H9 (cell line): ENCODE measurements at regions not wholly inside any gene's neighbourhood (a gene's known extent, or its start where the extent isn't known, plus 50 kb on each side); places are given as distances from the start of the nearest gene placed in this dataset.

Experiments
- DNase-seq: peaks from one replicate; pipeline ENCODE4 v3.0.0-alpha.2; 2017
- H2AFZ ChIP-seq: one replicate; pipeline ENCODE4 v1.6.1; 2013; ENCODE audit warnings: mild to moderate bottlenecking, low read length, control low read depth, moderate library complexity
- H2AK5ac ChIP-seq: 2 replicates; pipeline ENCODE4 v1.6.1; 2013; ENCODE audit warnings: low read length, control low read depth, mixed read lengths; ENCODE audit not compliant: insufficient read length
- H2BK120ac ChIP-seq: one replicate; pipeline ENCODE4 v1.6.1; 2013; ENCODE audit warnings: low read depth, mild to moderate bottlenecking, low read length, control low read depth, inconsistent platforms; ENCODE audit not compliant: poor library complexity, severe bottlenecking
- H2BK12ac ChIP-seq: 2 replicates; pipeline ENCODE4 v1.6.1; 2013; ENCODE audit warnings: low read length, control low read depth, mixed read lengths, low read depth; ENCODE audit not compliant: insufficient read length
- H2BK15ac ChIP-seq: 2 replicates; pipeline ENCODE4 v1.6.1; 2013; ENCODE audit warnings: low read depth, low read length, control low read depth
- H2BK20ac ChIP-seq: one replicate; pipeline ENCODE4 v1.6.1; 2013; ENCODE audit warnings: low read depth, mild to moderate bottlenecking, low read length, control low read depth, inconsistent platforms; ENCODE audit not compliant: poor library complexity, severe bottlenecking
- H2BK5ac ChIP-seq: 2 replicates; pipeline ENCODE4 v1.6.1; 2013; ENCODE audit warnings: low read length, control low read depth, mixed read lengths; ENCODE audit not compliant: insufficient read length
- H3K14ac ChIP-seq: 2 replicates; pipeline ENCODE4 v1.6.1; 2013; ENCODE audit warnings: low read length, control low read depth; ENCODE audit not compliant: insufficient read depth
- H3K18ac ChIP-seq: 2 replicates; pipeline ENCODE4 v1.6.1; 2013; ENCODE audit warnings: low read depth, mild to moderate bottlenecking, mixed read lengths, low read length, control low read depth; ENCODE audit not compliant: insufficient read length
- H3K23ac ChIP-seq: 2 replicates; pipeline ENCODE4 v1.6.1; 2013; ENCODE audit warnings: low read length, control low read depth, mixed read lengths, low read depth; ENCODE audit not compliant: insufficient read length
- H3K23me2 ChIP-seq: 2 replicates; pipeline ENCODE4 v1.6.1; 2013; ENCODE audit warnings: low read depth, mild to moderate bottlenecking, mixed read lengths, low read length, control low read depth; ENCODE audit not compliant: insufficient read length, poor library complexity, severe bottlenecking
- H3K27ac ChIP-seq: 2 replicates; pipeline ENCODE4 v1.5.1; 2013; ENCODE audit warnings: low read length, control low read depth, mixed read lengths, low read depth; ENCODE audit not compliant: insufficient read length
- H3K27me3 ChIP-seq: 2 replicates; pipeline ENCODE4 v1.6.1; 2013; ENCODE audit warnings: low read length, control low read depth, inconsistent platforms; ENCODE audit not compliant: insufficient read depth
- H3K4ac ChIP-seq: 2 replicates; pipeline ENCODE4 v1.6.1; 2013; ENCODE audit warnings: low read depth, mild to moderate bottlenecking, control low read depth, inconsistent platforms, low read length, moderate library complexity
- H3K4me1 ChIP-seq: 2 replicates; pipeline ENCODE4 v1.6.1; 2013; ENCODE audit warnings: low read length, control low read depth, inconsistent platforms; ENCODE audit not compliant: insufficient read depth
- H3K4me2 ChIP-seq: 2 replicates; pipeline ENCODE4 v1.6.1; 2013; ENCODE audit warnings: low read length, control low read depth, mixed read lengths; ENCODE audit not compliant: insufficient read length, insufficient read depth
- H3K56ac ChIP-seq: 2 replicates; pipeline ENCODE4 v1.6.1; 2013; ENCODE audit warnings: low read depth, mild to moderate bottlenecking, mixed read lengths, low read length, control low read depth; ENCODE audit not compliant: insufficient read length
- H3K79me1 ChIP-seq: 2 replicates; pipeline ENCODE4 v1.6.1; 2013; ENCODE audit warnings: low read depth, mild to moderate bottlenecking, moderate library complexity, low read length, control low read depth, inconsistent platforms; ENCODE audit not compliant: insufficient read depth, poor library complexity, severe bottlenecking
- H3K79me2 ChIP-seq: 2 replicates; pipeline ENCODE4 v1.6.1; 2013; ENCODE audit warnings: low read length, control low read depth, inconsistent platforms; ENCODE audit not compliant: insufficient read depth
- H3K9ac ChIP-seq: 2 replicates; pipeline ENCODE4 v1.6.1; 2013; ENCODE audit warnings: low read length, control low read depth, mixed read lengths; ENCODE audit not compliant: insufficient read length; ENCODE audit errors: extremely low read depth
- H3K9me3 ChIP-seq: one replicate; pipeline ENCODE4 v1.6.1; 2013; ENCODE audit warnings: low read depth, low read length, inconsistent platforms; ENCODE audit not compliant: control insufficient read depth
- H3T11ph ChIP-seq: one replicate; pipeline ENCODE4 v1.6.1; 2013; ENCODE audit warnings: mild to moderate bottlenecking, low read length, control low read depth, inconsistent platforms
- H4K20me1 ChIP-seq: one replicate; pipeline ENCODE4 v1.6.1; 2013; ENCODE audit not compliant: control insufficient read depth, insufficient read length, insufficient read depth
- H4K5ac ChIP-seq: 2 replicates; pipeline ENCODE4 v1.6.1; 2013; ENCODE audit warnings: low read depth, mild to moderate bottlenecking, mixed read lengths, low read length, control low read depth; ENCODE audit not compliant: insufficient read length
- H4K8ac ChIP-seq: replicated peaks from 2 replicates; pipeline ENCODE4 v1.6.1; 2013; ENCODE audit warnings: low read length, control low read depth, mixed read lengths, low read depth; ENCODE audit not compliant: insufficient read length
- H4K91ac ChIP-seq: 2 replicates; pipeline ENCODE4 v1.6.1; 2013; ENCODE audit warnings: low read depth, mild to moderate bottlenecking, moderate library complexity, mixed read lengths, low read length, control low read depth; ENCODE audit not compliant: insufficient read length
- H3K27ac Mint-ChIP-seq, 3 experiments: 2 replicates in 2 of 3; 3 replicates in 1 of 3; pipeline ENCODE4 v1.8.0; 2020 to 2021; ENCODE audit warnings: mixed read lengths in 3 of 3, mild to moderate bottlenecking in 1 of 3, moderate library complexity in 1 of 3
- H3K27me3 Mint-ChIP-seq: 2 replicates; pipeline ENCODE4 v1.8.0; 2021; ENCODE audit warnings: low read depth, mild to moderate bottlenecking, moderate library complexity, mixed read lengths
- H3K36me3 Mint-ChIP-seq, 3 experiments: 2 replicates in 2 of 3; 3 replicates in 1 of 3; pipeline ENCODE4 v1.8.0; 2020 to 2021; ENCODE audit warnings: low read depth in 3 of 3, mixed read lengths in 3 of 3; ENCODE audit not compliant: insufficient read depth in 1 of 3
- H3K4me1 Mint-ChIP-seq, 2 experiments: 2 replicates each; pipeline ENCODE4 v1.8.0; 2020; ENCODE audit warnings: mixed read lengths in 2 of 2
- H3K4me3 Mint-ChIP-seq, 2 experiments: 2 replicates in 1 of 2; 3 replicates in 1 of 2; pipeline ENCODE4 v1.8.0; 2020 to 2021; ENCODE audit warnings: mild to moderate bottlenecking in 2 of 2, mixed read lengths in 2 of 2, moderate library complexity in 1 of 2
- H3K9me3 Mint-ChIP-seq, 2 experiments: 2 replicates in 1 of 2; 3 replicates in 1 of 2; pipeline ENCODE4 v1.8.0; 2020; ENCODE audit warnings: mild to moderate bottlenecking in 2 of 2, mixed read lengths in 2 of 2, moderate library complexity in 1 of 2
- CTCF ChIP-seq: fragments of 200-600 bp; sonication (generic); conservative IDR thresholded peaks from 3 replicates; pipeline ENCODE4 v1.8.0; 2021; ENCODE audit warnings: antibody characterized with exemption, mild to moderate bottlenecking
- WGBS: extraction: QIAGEN DNeasy Blood & Tissue Kit; methylation state at CpG from one replicate; pipeline ENCODE4 v1.1.7; 2013; ENCODE audit warnings: missing lambda C conversion rate, low lambda C conversion rate, mixed read lengths; ENCODE audit not compliant: insufficient read length; ENCODE audit errors: extremely low coverage; 5-methylcytosine and 5-hydroxymethylcytosine counted together

- H3K4me3 Mint-ChIP-seq, result no peak overlapping the region
- H3K4me1 Mint-ChIP-seq, result peaks cover 5% of the 10 kb centered on the region in 2 experiments; a peak in 1 of 4 replicates
- H2AFZ ChIP-seq, result no peak overlapping the region
- H3K4ac ChIP-seq, result no peak overlapping the region
- no CpG with 5 or more reads among the region's 11 CpGs for WGBS
- H3K27me3 ChIP-seq, result no peaks in the 10 kb centered on the region
- H3K4me2 ChIP-seq, result no peak overlapping the region
- no peaks in the 10 kb centered on the region for H3K79me2 ChIP-seq
- no peak overlapping the region for H3K23ac ChIP-seq
- H2BK15ac ChIP-seq, result no peak overlapping the region
- no peaks in the 10 kb centered on the region; a peak in 1 of 5 replicates for H3K9me3 Mint-ChIP-seq
- H3T11ph ChIP-seq, result no peak overlapping the region
- no peak overlapping the region for H4K8ac ChIP-seq
- H2BK12ac ChIP-seq, result no peak overlapping the region
- H3K14ac ChIP-seq, result peak overlapping the region; percentile 58; the same call in 1 of the 2 replicates
- TF ChIP-seq CTCF, result no peak
- H2BK5ac ChIP-seq, result no peak overlapping the region
- no peak overlapping the region for H4K91ac ChIP-seq
- no peaks in the 10 kb centered on the region; the same call in 1 of the 2 replicates for H3K4me1 ChIP-seq
- H3K27me3 Mint-ChIP-seq, result peaks cover 5% of the 10 kb centered on the region
- H2AK5ac ChIP-seq, result no peak overlapping the region
- H4K5ac ChIP-seq, result no peak overlapping the region
- H3K9ac ChIP-seq, result no peak overlapping the region
- H3K27ac Mint-ChIP-seq, result no peak overlapping the region
- no peak overlapping the region for H3K56ac ChIP-seq
- H3K79me1 ChIP-seq, result no peaks in the 10 kb centered on the region
- H3K23me2 ChIP-seq, result no peaks in the 10 kb centered on the region
- no peak for DNase-seq
- no peaks in the 10 kb centered on the region for H3K36me3 Mint-ChIP-seq
- no peak overlapping the region for H3K27ac ChIP-seq
- no peak overlapping the region for H3K18ac ChIP-seq
- no peak overlapping the region for H2BK20ac ChIP-seq
- H4K20me1 ChIP-seq, result no peaks in the 10 kb centered on the region
- no peak overlapping the region for H2BK120ac ChIP-seq
- H3K9me3 ChIP-seq, result no peaks in the 10 kb centered on the region
These were observed 86.5 kb upstream of the HDAC4 start for GRCh38 chr2:239487272-239487671.
